GM19239 (cell line): ENCODE measurements at regions not wholly inside any gene's neighbourhood (a gene's known extent, or its start where the extent isn't known, plus 50 kb on each side); places are given as distances from the start of the nearest gene placed in this dataset.

Experiments
- DNase-seq: peaks from one replicate; pipeline ENCODE4 v3.0.0; 2011; ENCODE audit warnings: low spot score; ENCODE audit not compliant: insufficient read length
- FAIRE-seq: peaks from 2 replicates; lab custom pipeline; 2011; peaks lifted over from hg19 to GRCh38; lab: Jason Lieb, UNC

- DNase-seq (peak; percentile 46), FAIRE-seq (peak; percentile 91)
Measured at GRCh38 chr13:99436686-99437416, 64.4 kb upstream of the TM9SF2 start.

DNA sequence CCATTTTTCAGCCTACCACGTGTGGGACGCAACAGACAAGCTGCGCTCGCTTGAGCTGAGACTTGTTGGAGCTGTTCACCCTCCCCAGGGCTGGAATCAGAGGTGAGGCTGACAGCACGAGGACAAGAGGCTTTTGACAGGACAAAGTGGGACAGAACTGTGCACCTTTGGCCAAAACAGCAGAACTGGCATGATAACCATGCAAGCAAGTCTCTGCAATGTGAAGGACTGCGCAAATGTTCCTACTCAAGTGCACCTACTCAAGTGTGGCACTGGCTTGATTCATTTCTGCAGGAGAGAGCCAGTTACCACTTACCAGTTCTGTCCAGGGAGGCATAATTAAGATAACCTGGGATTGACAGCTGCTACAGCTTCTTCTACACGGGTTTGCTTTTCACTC lies 62.2 kb upstream of the TM9SF2 start:
- FAIRE-seq (no peak), DNase-seq (no peak)

GRCh38 chr13:99439850-99440604 lies 61.2 kb upstream of the TM9SF2 start:
- no peak for FAIRE-seq
- DNase-seq: no peak

- no peak for DNase-seq
- FAIRE-seq: peak; percentile 91
Measured at GRCh38 chr13:99442273-99442895, 58.9 kb upstream of the TM9SF2 start.

- DNase-seq (no peak), FAIRE-seq (no peak)
Measured at GRCh38 chr13:99446242-99446641, 55.0 kb upstream of the TM9SF2 start.

- FAIRE-seq (no peak), DNase-seq (no peak)
Measured at GRCh38 chr13:99448546-99448945, 52.7 kb upstream of the TM9SF2 start.

DNA sequence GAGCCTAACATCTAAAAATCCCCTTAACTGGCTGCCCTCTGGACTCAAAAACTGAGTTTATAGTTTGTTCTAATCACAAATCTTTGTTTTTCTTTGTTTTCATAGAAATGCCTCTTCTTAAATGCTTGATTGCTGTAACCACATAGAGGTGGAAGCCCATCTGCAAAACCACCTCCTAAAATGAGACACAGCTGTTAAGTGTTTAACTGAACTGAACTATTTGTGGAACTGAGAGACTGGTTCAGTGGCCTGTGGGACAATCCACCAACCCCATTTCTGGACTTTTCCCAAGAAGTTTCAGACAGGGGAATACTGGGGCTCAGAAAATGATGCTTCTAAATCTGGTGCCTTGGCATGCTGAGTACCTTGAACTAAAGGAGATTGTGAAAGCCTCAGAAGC lies 50.9 kb upstream of the TM9SF2 start:
- DNase-seq (no peak), FAIRE-seq (no peak)
